GM10266 (cell line): ENCODE measurements at regions not wholly inside any gene's neighbourhood (a gene's known extent, or its start where the extent isn't known, plus 50 kb on each side); places are given as distances from the start of the nearest gene placed in this dataset.

Experiments used
- DNase-seq: peaks from one replicate; pipeline ENCODE4 v3.0.0; 2012; ENCODE audit errors: extremely low spot score
- CTCF ChIP-seq: IDR thresholded peaks from 2 replicates; pipeline ENCODE4 v1.5.1; 2012; ENCODE audit warnings: mild to moderate bottlenecking, low read depth; ENCODE audit not compliant: control insufficient read depth, insufficient read depth; ENCODE audit errors: missing control alignments

- no peak for TF ChIP-seq CTCF
- no peak for DNase-seq
Measured at GRCh38 chr4:137448402-137448801, 83.9 kb downstream of the PCDH18 start.

GRCh38 chr4:137446071-137446470, 86.2 kb downstream of the PCDH18 start:
- DNase-seq = no peak
- TF ChIP-seq CTCF = no peak

- DNase-seq = no peak
- no peak for TF ChIP-seq CTCF
Measured at GRCh38 chr4:137443031-137443800, 89.1 kb downstream of the PCDH18 start.

GRCh38 chr4:137432446-137433311, 99.6 kb downstream of the PCDH18 start:
- TF ChIP-seq CTCF = no peak
- DNase-seq = no peak

GRCh38 chr4:137430171-137430570, 102.1 kb downstream of the PCDH18 start:
- no peak for DNase-seq
- TF ChIP-seq CTCF = no peak

- no peak for TF ChIP-seq CTCF
- DNase-seq = no peak
Measured at GRCh38 chr4:137427411-137427810, 104.9 kb downstream of the PCDH18 start.

- TF ChIP-seq CTCF = no peak
- no peak for DNase-seq
Measured at GRCh38 chr4:137425281-137425680, 107.0 kb downstream of the PCDH18 start.
